CD14-positive monocyte (primary cell): ENCODE measurements at regions not wholly inside any gene's neighbourhood (a gene's known extent, or its start where the extent isn't known, plus 50 kb on each side); places are given as distances from the start of the nearest gene placed in this dataset.

Experiments used
- DNase-seq, 3 donors: peaks; one replicate each; pipeline ENCODE4 v3.0.0-alpha.2; 2011 to 2022
- H2AFZ ChIP-seq: 2 replicates; pipeline ENCODE4 v1.6.0; 2012; ENCODE audit warnings: mild to moderate bottlenecking, low read depth, low read length, inconsistent platforms; ENCODE audit not compliant: insufficient read depth, poor library complexity, severe bottlenecking
- H3K27ac ChIP-seq, 2 donors: 1 replicate in 1 of 2; 2 replicates in 1 of 2; pipeline ENCODE4 v1.5.1; 2012 to 2013; ENCODE audit warnings: low read length in 2 of 2, control low read depth in 1 of 2, inconsistent platforms in 1 of 2, low read depth in 1 of 2, mild to moderate bottlenecking in 1 of 2
- H3K27me3 ChIP-seq, 2 donors: one replicate each; pipeline versions ENCODE4 v1.6.0 to v1.6.1; 2011 to 2013; ENCODE audit warnings: low read length in 2 of 2; ENCODE audit not compliant: control insufficient read depth in 2 of 2, insufficient read depth in 2 of 2
- H3K36me3 ChIP-seq, 2 donors: replicated peaks in 1 of 2; 1 replicate in 1 of 2; 2 replicates in 1 of 2; pipeline versions ENCODE4 v1.5.1 to v1.6.1; 2012 to 2013; ENCODE audit warnings: low read length in 2 of 2, control low read depth in 1 of 2, inconsistent platforms in 1 of 2, mild to moderate bottlenecking in 1 of 2; ENCODE audit not compliant: insufficient read depth in 2 of 2, control insufficient read depth in 1 of 2
- H3K4me1 ChIP-seq, 2 donors: 1 replicate in 1 of 2; 2 replicates in 1 of 2; pipeline versions ENCODE4 v1.5.1 to v1.6.1; 2012 to 2013; ENCODE audit warnings: low read length in 2 of 2, control low read depth in 1 of 2, inconsistent platforms in 1 of 2, mild to moderate bottlenecking in 1 of 2, moderate library complexity in 1 of 2; ENCODE audit not compliant: insufficient read depth in 2 of 2, control insufficient read depth in 1 of 2
- H3K4me2 ChIP-seq: replicated peaks from 2 replicates; pipeline ENCODE3; 2012; ENCODE audit warnings: low read length, moderate library complexity, mild to moderate bottlenecking; ENCODE audit not compliant: poor library complexity, severe bottlenecking; ENCODE audit errors: extremely low read depth
- H3K4me3 ChIP-seq, 3 experiments: fragments of 200-600 bp in 1 of 3; sonication (generic) in 1 of 3; replicated peaks in 1 of 3; 1 replicate in 2 of 3; 2 replicates in 1 of 3; pipeline ENCODE4 v1.5.1; 2011 to 2013; ENCODE audit warnings: low read length in 3 of 3, mild to moderate bottlenecking in 3 of 3, control low read depth in 2 of 3, low read depth in 2 of 3, inconsistent platforms in 1 of 3, moderate library complexity in 1 of 3
- H3K79me2 ChIP-seq: 2 replicates; pipeline ENCODE4 v1.6.0; 2012; ENCODE audit warnings: mild to moderate bottlenecking, control low read depth, inconsistent platforms, low read length, moderate library complexity; ENCODE audit not compliant: insufficient read depth
- H3K9ac ChIP-seq: 2 replicates; pipeline ENCODE4 v1.6.0; 2017; ENCODE audit warnings: low read length, mild to moderate bottlenecking; ENCODE audit not compliant: insufficient read depth, poor library complexity, severe bottlenecking
- H3K9me3 ChIP-seq, 2 donors: replicated peaks in 1 of 2; 1 replicate in 1 of 2; 2 replicates in 1 of 2; pipeline versions ENCODE4 v1.5.1 to v1.6.1; 2012 to 2013; ENCODE audit warnings: low read length in 2 of 2, control low read depth in 1 of 2; ENCODE audit not compliant: control insufficient read depth in 1 of 2, insufficient read depth in 1 of 2
- H4K20me1 ChIP-seq: 2 replicates; pipeline ENCODE4 v1.6.0; 2012; ENCODE audit warnings: mild to moderate bottlenecking, low read length, control low read depth, moderate library complexity; ENCODE audit not compliant: insufficient read depth
- H3K27ac Mint-ChIP-seq, 7 donors: one replicate each; pipeline ENCODE4 v1.8.0; 2020; ENCODE audit warnings: mild to moderate bottlenecking in 7 of 7, mixed read lengths in 7 of 7, moderate library complexity in 6 of 7, inconsistent platforms in 2 of 7
- H3K27me3 Mint-ChIP-seq, 3 donors: one replicate each; pipeline ENCODE4 v1.8.0; 2021 to 2022; ENCODE audit warnings: low read depth in 3 of 3, mild to moderate bottlenecking in 3 of 3, mixed read lengths in 3 of 3, moderate library complexity in 3 of 3, inconsistent platforms in 1 of 3
- H3K36me3 Mint-ChIP-seq, 2 donors: one replicate each; pipeline ENCODE4 v1.8.0; 2020; ENCODE audit warnings: mixed read lengths in 2 of 2, inconsistent platforms in 1 of 2, mild to moderate bottlenecking in 1 of 2
- H3K4me1 Mint-ChIP-seq: one replicate; pipeline ENCODE4 v1.8.0; 2020; ENCODE audit warnings: mild to moderate bottlenecking, mixed read lengths
- H3K4me3 Mint-ChIP-seq, 2 donors: one replicate each; pipeline ENCODE4 v1.8.0; 2020; ENCODE audit warnings: mild to moderate bottlenecking in 2 of 2, mixed read lengths in 2 of 2, moderate library complexity in 1 of 2
- H3K9me3 Mint-ChIP-seq, 7 donors: one replicate each; pipeline ENCODE4 v1.8.0; 2020 to 2022; ENCODE audit warnings: mixed read lengths in 7 of 7, mild to moderate bottlenecking in 6 of 7, moderate library complexity in 6 of 7, inconsistent platforms in 2 of 7
- CTCF ChIP-seq: fragments of 200-600 bp; IDR thresholded peaks from one replicate; pipeline ENCODE4 v1.8.0; 2022; ENCODE audit warnings: antibody characterized with exemption, mild to moderate bottlenecking
- WGBS: methylation state at CpG from one replicate; pipeline ENCODE4 v1.1.5; 2013; ENCODE audit warnings: missing lambda C conversion rate; ENCODE audit not compliant: insufficient coverage; 5-methylcytosine and 5-hydroxymethylcytosine counted together
- intact Hi-C, 2 donors: fragments of 100-400 bp; cut with micrococcal nuclease; formaldehyde crosslinking; loops; one replicate each; pipeline versions ENCODE4 v1.15.0 to v1.15.1; 2023

DNA sequence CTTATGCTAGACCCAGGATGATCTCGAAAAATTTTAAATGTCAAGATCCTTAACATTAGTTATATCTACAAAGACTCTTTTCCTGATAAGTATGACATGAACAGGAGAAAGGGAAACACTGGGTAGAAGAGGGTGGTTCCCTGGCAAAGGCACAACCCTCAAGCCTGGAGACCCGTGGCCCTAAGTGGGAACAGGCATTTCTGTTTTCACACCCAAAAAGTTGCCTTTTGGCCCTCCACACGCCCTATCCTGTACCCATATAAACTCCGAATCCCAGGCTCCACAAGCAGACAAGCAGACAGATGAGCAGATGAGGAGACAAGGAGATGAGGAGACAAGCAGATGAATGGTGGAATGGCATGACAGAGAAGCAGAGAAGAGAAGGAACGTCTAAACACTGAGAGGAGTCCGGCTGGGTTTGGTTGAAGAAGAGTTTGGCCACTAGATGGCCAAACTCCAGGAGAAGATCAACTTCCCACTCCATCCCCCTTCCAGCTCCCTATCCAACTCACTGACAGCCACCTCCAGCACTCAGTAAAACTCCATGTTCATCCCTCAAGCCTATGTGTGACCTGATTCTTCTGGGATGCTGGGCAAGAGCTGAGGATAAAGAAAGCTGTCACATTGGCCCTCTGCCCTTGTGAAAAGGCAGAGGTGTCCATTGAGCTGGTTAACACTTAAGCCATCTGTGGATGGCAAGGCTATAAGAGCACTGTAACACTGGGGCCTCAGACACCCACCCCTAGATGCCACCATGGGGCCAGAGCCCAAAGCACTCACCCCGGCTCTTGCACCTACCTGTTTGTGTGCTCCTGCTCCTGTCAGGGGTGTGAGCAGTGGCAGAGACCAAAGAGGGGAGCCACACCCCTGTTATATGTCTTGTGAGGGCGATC is 139.6 kb upstream of the FAM20A start:
- Histone ChIP-seq H3K27me3 (no peaks in the 10 kb centered on the region), H3K4me3 (no peak overlapping the region), H3K27ac (no peak overlapping the region), H3K9me3 (peaks cover 0 to 19% of the 10 kb centered on the region in 2 donors), H3K4me2 (no peak overlapping the region), H4K20me1 (no peaks in the 10 kb centered on the region), H3K4me1 (no peaks in the 10 kb centered on the region), H2AFZ (no peak overlapping the region), H3K36me3 (no peaks in the 10 kb centered on the region), H3K79me2 (no peaks in the 10 kb centered on the region), H3K9ac (no peak overlapping the region)
- DNase-seq, result no peak
- intact Hi-C loops, result no loop called here
- Mint-ChIP-seq H3K4me3 (no peak overlapping the region), H3K27ac (peak overlapping the region in 2 of 7 donors; percentile 32 to 56), H3K27me3 (peaks cover 0 to 6% (median 6%) of the 10 kb centered on the region in 3 donors), H3K36me3 (no peaks in the 10 kb centered on the region), H3K4me1 (peaks cover 4% of the 10 kb centered on the region), H3K9me3 (peaks cover 8 to 23% (median 11%) of the 10 kb centered on the region in 7 donors)
- TF ChIP-seq CTCF, result no peak
- no CpG with 5 or more reads among the region's 8 CpGs for WGBS

DNA sequence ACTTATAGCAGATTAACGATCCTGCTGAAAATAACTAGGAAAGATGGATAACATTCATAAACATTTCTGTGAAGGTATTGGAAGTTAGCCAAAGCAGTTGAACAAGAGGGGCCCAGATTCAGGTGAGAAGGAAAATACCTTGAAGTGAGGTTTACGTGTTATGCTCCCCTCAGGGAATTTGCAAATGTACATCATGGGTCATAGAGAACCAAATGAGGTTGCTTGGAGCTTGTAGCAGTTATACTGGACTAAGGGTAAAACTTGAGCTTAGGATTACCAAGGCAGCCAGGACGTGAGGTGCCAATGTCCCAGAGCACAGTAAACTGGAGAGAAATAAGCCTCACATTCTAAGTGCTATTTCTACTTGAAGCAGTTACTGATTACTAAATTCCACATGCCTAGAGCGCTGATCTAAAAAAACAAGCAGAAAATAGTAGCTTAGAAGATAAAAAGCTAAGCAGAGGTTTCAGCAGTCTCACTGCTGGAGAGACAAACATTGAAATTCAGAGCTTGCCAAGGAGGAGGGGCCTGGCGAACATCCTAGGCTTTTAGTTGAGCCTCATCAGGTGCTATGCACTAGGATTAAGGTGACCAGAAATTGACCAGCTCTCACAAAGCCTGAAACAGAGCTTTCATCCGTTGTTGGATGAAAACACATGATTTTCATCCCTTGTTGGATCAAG is 136.7 kb upstream of the FAM20A start:
- Histone ChIP-seq H3K4me2 (no peak overlapping the region), H3K9me3 (peaks cover 0 to 16% of the 10 kb centered on the region in 2 donors), H3K4me3 (no peak overlapping the region), H3K27me3 (no peaks in the 10 kb centered on the region), H3K79me2 (no peaks in the 10 kb centered on the region), H3K9ac (no peak overlapping the region), H4K20me1 (no peaks in the 10 kb centered on the region), H3K4me1 (no peaks in the 10 kb centered on the region), H3K27ac (no peak overlapping the region), H2AFZ (no peak overlapping the region), H3K36me3 (no peaks in the 10 kb centered on the region)
- intact Hi-C loops, result no loop called here
- Mint-ChIP-seq H3K4me1 (peaks cover 4% of the 10 kb centered on the region), H3K27me3 (peaks cover 0 to 6% (median 5%) of the 10 kb centered on the region in 3 donors), H3K9me3 (peaks cover 8 to 21% (median 15%) of the 10 kb centered on the region in 7 donors), H3K36me3 (no peaks in the 10 kb centered on the region), H3K27ac (no peak overlapping the region), H3K4me3 (no peak overlapping the region)
- no peak for DNase-seq
- no peak for TF ChIP-seq CTCF
- WGBS, result 100% methylated on average over 3 of the region's 6 CpGs
